Hepatocyte (in vitro differentiated cells): ENCODE measurements at regions not wholly inside any gene's neighbourhood (a gene's known extent, or its start where the extent isn't known, plus 50 kb on each side); places are given as distances from the start of the nearest gene placed in this dataset.

Experiments
- CTCF ChIP-seq: fragments of 200-600 bp; sonication (generic); IDR thresholded peaks from 2 replicates; pipeline ENCODE4 v1.5.1; 2016; ENCODE audit warnings: antibody characterized with exemption, mild to moderate bottlenecking; ENCODE audit not compliant: poor library complexity
- EZH2 ChIP-seq: fragments of 200-600 bp; sonication (generic); IDR thresholded peaks from 2 replicates; pipeline ENCODE4 v1.6.1; 2016; ENCODE audit warnings: antibody characterized with exemption, mild to moderate bottlenecking, borderline replicate concordance

GRCh38 chr18:75350512-75350839, 77.0 kb downstream of the SMIM21 start:
- TF ChIP-seq EZH2: no peak
- no peak for TF ChIP-seq CTCF
